Kidney glomerular epithelial cell (primary cell): ENCODE measurements at regions not wholly inside any gene's neighbourhood (a gene's known extent, or its start where the extent isn't known, plus 50 kb on each side); places are given as distances from the start of the nearest gene placed in this dataset.

Source experiments
- DNase-seq: peaks from one replicate; lab custom pipeline; 2025; lab: John Stamatoyannopoulos, UW

- no peak for DNase-seq
These were observed 645.0 kb downstream of the MMUT start for GRCh38 chr6:48818052-48818412.

- DNase-seq, result no peak
These were observed 645.6 kb downstream of the MMUT start for GRCh38 chr6:48817333-48818051.

GRCh38 chr6:48814957-48815356 lies 648.1 kb downstream of the MMUT start:
- no peak for DNase-seq

- DNase-seq, result no peak
These were observed 649.2 kb downstream of the MMUT start for GRCh38 chr6:48813836-48814235.

DNA sequence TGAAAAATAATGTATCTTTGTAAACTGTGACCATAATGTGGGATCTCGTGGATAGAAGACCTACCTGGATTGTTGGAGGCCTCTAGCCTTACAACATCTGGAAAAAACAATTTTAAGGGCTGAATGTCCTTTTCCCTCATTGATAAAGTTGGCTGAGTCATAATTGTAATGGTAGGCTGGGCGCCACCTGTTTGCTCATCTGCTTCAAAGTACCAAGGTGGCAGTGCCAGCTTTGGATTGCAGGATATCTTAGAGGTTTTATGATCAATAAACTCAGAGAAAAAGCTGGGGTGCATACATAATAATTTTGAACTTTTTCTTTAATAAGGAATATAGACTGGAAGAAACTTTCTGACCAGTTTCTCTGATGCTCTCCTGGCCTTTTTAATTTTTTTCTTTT lies 653.4 kb downstream of the MMUT start:
- no peak for DNase-seq

- DNase-seq, result no peak
These were observed 653.8 kb downstream of the MMUT start for GRCh38 chr6:48809245-48809644.

GRCh38 chr6:48798296-48798695 lies 664.8 kb downstream of the MMUT start:
- no peak for DNase-seq

DNA sequence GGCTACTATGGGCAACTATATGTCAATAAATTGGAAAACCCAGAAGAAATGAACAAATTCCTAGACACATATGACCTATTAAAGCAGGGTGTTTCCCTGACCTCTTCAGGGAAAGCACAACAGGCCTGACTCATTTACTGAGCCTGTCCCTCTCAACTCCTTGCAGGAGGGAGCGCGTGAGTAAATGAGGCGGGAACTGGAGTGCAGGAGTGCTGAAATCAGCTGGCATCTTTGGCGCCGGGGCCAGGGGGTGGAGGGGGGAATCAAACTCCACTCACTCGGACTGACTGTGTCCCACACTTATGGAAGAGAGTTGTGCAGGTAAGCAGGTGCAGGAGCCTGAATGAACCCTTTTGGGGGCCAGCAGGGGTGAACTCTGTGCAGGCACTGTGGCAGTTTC lies 671.2 kb upstream of the PTCHD4 start:
- DNase-seq, result no peak

GRCh38 chr6:48777411-48777810 lies 666.4 kb upstream of the PTCHD4 start:
- no peak for DNase-seq

GRCh38 chr6:48775157-48775556 lies 664.2 kb upstream of the PTCHD4 start:
- no peak for DNase-seq

- DNase-seq, result no peak
These were observed 663.3 kb upstream of the PTCHD4 start for GRCh38 chr6:48774276-48774675.

GRCh38 chr6:48766349-48766748 lies 655.4 kb upstream of the PTCHD4 start:
- peak; percentile 55 for DNase-seq

GRCh38 chr6:48765352-48765961 lies 654.5 kb upstream of the PTCHD4 start:
- DNase-seq, result peak; percentile 40

DNA sequence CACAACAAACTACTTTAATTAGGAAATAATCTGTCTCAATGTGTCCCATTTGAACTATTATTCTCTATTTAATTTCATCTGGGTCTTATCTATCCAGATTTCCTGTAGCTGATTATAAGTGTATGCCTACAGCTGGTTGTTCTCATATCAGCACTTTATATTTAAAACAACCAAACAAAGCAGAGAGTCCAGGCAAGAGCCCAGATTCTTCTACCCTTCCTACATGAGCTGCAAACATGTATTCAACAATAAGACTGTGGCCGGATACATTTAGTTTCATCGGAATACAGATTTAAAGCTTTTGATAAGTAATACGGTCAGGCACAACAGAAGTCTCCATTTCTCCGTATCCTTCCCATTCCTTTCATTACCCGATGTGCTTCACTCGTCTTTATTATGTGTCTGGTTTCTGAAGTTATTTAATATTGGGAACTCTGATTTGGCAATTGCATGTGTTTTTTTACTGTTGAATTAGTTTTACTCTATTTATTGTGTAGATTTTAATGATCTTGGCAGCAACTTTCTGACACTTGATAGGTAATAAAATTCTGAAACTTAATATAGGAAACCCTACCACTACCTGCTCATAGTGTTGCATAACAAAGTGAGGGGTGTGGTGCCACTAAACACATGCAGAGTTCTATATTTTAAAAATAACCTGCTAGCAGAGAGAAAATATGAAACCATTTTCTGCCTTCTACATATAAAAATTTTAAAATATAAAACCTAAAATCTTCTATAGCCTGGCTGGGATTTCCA lies 653.5 kb upstream of the PTCHD4 start:
- no peak for DNase-seq

- no peak for DNase-seq
These were observed 646.7 kb upstream of the PTCHD4 start for GRCh38 chr6:48757661-48758060.

DNA sequence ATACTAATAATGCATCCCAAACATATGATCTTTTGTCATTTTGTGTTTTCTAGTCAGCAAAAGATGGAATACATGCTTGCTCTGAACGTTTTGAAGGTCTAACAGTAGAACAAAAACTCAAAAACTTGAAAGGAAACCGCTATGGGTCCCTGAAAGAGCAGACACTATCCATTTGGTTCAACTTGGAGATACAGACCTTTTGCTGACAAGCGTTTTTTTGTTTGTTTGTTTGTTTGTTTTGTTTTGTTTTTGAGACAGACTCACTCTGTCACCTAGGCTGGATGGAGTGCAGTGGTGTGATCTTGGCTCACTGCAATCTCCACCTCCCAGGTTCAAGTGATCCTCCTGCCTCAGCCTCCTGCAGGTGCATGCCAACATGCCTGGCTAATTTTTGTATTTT lies 644.3 kb upstream of the PTCHD4 start:
- DNase-seq, result no peak

DNA sequence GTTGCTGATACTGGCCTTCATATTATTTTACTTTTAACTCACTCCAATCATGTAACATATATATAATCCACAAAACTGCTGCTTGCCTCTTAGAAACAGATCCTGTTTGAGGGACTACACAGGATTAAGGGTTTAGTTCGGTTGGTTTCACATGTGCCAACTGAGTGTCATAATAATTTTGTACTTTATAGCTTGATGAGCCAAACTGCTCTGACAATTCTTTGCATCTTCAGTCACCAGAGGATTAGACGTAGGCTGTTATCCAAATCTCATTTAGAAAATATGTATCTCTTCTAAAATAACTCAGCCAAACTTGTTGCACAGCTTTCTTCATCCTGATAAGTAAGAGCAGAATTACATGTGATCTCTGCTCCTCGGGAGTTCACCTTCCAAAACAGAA lies 643.6 kb upstream of the PTCHD4 start:
- DNase-seq, result no peak

DNA sequence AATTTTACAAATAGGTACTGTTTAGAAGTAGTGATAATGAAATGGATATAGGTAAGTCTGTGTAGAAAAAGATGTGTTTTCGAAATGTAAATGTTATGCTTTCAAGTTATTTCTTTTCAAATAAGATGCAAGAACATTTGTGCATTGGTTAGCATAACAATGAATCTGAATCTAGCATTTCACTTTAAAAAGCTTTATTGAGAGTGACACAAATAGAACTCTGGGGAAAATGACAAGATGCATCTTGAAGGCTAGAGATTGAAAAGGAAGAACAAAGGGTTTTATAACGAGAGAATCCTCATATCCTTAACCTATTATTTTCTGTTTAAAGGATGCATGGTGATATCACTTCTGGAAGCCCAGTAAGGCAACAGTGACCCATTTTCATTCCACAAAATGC lies 639.9 kb upstream of the PTCHD4 start:
- DNase-seq, result no peak

- DNase-seq, result no peak
These were observed 636.5 kb upstream of the PTCHD4 start for GRCh38 chr6:48747471-48747870.

DNA sequence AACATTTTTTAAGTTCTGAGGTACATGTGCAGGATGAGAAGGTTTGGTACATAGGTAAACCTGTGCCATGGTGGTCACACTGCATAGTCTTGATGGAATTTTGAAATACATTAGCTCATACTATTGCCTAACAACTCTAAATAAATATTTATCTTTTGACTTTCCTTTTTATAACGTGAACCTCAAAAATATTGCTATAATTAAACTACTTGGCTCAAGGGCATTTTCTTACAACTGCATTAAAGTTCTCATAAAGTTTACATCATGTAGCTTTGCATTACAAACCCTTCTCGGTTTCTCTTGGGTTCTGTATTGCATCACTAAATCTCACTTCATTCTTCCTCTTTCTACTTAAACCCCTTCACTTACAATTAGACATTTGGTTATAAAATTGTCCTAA lies 636.0 kb upstream of the PTCHD4 start:
- no peak for DNase-seq

- no peak for DNase-seq
These were observed 634.0 kb upstream of the PTCHD4 start for GRCh38 chr6:48744948-48745347.

- peak; percentile 7 for DNase-seq
These were observed 632.7 kb upstream of the PTCHD4 start for GRCh38 chr6:48743738-48744137.

DNA sequence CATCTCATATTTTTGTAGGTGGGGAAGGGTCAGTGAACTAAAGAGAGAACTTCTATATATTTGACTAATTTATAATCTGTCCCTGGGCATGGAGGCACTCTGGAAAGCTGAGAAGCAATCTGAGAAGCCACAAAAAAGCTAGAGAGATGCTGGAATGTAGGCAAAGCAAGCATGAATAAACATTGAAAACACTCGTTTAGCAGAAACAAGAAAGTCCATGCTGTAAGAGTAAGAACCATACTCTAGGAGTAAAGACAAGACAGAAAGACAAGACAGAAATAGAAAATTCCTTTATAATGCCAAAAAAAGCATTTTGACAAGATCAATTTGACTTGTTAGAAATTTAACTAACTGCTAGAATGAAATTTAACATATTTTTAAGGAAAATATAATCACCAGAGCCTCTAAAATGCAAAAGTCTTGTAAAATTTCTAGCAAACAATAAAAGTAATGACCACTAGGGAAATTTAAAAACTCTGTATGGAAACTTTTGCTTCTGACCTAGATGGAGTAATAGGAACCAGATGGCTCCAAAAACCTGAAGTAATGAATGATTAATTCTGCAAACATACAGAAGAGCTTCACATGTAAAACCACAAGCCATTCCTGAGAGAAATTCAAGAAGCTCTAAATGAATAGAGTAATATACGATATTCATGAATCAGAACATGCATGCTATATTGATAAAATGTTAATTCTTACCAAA lies 625.7 kb upstream of the PTCHD4 start:
- no peak for DNase-seq
